SK-N-MC (cell line): ENCODE measurements at regions not wholly inside any gene's neighbourhood (a gene's known extent, or its start where the extent isn't known, plus 50 kb on each side); places are given as distances from the start of the nearest gene placed in this dataset.

Source experiments
- EZH2 ChIP-seq: fragments of 200-600 bp; sonication (generic); IDR thresholded peaks from one replicate; pipeline ENCODE4 v1.6.1; 2017; ENCODE audit warnings: antibody characterized with exemption
- POLR2AphosphoS5 ChIP-seq: IDR thresholded peaks from 2 replicates; pipeline ENCODE4 v1.6.1; 2012; ENCODE audit warnings: mild to moderate bottlenecking, low read depth, low read length, borderline replicate concordance

GRCh38 chr6:48755315-48755714 is 644.3 kb upstream of the PTCHD4 start:
- TF ChIP-seq POLR2AphosphoS5, result no peak
- TF ChIP-seq EZH2, result no peak
